ENCODE measurements at regions not wholly inside any gene's neighbourhood (a gene's known extent, or its start where the extent isn't known, plus 50 kb on each side); places are given as distances from the start of the nearest gene placed in this dataset.
"Not testable (repeated sequence)": the region's sequence is repeated elsewhere in the genome, so short reads cannot be mapped to it uniquely, and the experiment has no call there.

DNA sequence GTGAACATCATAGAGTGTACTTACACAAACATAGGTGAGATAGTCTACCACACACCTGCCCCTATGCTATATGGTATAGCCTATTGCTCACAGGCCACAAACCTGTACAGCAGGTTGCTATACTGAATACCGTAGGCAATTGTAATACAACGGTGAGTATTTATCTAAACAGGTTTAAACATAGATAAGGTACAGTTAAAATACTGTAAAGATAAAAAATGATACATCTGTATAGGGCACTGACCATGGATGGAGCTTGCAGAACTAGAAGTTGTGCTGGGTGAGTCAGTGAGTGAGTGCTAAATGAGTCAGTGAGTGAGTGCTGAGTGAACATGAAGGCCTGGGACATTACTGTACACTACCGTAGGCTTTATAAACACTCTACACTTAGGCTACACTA lies 267.0 kb upstream of the HS6ST1 start:
- DNase-seq = no peak

DNA sequence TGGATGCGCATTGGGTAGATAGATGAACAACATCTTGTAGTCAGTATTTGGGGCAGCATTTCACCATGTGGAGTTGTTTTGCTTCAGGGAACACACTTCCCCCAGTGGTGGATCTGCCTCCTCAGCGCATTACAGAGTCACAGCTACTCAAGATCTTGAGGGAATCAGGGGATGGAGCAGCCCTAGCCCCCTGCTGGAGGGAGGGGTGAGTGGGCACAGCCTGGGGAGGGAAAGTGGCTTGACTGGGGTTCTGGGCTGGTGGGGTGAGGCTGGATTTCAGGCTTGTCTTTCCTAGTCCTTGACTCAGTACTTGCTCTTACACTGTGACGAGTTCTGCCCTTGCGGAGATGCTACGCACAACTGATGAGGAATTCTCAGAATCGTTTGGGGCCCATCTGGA lies 271.0 kb upstream of the HS6ST1 start:
- DNase-seq = no peak

DNA sequence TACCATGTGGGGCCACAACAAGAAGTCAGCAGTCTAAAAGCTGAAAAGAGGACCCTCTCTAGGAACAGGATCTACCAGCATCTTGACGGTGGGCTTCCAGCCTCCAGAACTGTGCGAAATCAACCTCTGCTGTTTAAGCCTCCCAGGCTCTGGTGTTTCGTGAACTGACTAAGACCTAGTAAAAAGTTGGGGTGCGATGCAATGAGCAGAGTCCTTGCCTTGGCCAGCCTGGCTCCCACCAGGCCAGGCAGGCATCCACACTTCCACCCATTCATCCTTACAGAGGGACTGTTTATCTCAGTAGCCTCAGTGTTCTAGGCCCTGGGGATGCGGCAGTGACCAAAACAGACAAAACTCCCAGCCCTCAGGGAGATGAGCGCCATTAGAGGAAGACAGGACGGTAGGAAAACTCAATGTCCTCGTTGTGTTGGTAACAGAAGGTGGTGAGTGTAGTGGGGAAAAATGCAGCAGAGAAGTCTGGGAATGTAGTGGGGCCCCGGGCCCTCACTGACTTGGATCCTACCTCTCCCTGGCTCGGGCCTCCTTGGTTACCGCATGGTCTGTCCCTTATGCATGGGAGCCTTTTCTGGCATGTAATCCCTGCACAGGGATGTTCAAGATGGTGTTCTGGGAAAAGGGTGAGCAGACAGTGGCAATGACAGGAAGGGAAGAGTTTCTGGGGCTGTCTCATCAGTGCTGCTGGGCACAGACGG lies 271.8 kb upstream of the HS6ST1 start:
- DNase-seq = no peak

DNA sequence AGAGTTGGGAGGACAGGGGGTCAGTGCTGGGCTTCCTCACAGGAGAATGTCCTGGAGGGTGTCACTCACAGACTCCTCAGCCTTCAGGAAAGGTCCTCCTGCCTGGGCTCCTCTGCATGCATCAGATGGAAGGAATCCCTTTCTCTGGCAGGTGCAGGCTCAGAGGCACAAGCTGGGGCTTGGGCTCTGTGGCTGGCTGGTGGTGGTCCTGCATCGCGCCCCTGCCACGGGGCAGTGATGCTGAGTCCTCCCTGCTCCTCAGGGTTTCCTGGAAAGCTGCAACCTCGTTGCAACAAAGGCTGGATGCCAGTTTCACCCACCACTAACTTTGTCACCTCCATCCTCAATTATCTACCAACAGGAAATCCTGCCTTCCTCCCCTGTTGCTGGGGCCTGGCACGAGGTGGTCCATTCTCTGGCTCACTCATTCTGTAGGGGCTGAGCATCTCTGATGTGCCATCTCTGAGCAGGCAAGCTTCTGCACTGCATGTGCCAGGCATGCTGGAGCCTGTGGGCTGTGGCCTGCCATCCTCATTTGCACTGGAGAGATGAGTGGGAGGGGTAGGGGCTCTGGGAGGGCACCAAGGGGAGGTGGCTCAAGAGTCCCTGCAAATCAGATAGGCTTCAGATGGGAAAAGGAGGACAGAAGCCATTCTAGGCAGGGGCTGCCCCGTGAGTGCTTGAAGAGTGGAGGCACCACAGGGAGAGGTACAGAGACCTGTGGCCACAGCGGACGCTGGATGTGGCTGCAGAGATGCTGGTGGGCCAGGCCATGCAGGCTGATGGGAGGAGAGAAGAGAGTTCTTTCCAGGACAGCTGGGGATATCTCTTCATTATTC lies 272.6 kb upstream of the HS6ST1 start:
- DNase-seq = no peak

DNA sequence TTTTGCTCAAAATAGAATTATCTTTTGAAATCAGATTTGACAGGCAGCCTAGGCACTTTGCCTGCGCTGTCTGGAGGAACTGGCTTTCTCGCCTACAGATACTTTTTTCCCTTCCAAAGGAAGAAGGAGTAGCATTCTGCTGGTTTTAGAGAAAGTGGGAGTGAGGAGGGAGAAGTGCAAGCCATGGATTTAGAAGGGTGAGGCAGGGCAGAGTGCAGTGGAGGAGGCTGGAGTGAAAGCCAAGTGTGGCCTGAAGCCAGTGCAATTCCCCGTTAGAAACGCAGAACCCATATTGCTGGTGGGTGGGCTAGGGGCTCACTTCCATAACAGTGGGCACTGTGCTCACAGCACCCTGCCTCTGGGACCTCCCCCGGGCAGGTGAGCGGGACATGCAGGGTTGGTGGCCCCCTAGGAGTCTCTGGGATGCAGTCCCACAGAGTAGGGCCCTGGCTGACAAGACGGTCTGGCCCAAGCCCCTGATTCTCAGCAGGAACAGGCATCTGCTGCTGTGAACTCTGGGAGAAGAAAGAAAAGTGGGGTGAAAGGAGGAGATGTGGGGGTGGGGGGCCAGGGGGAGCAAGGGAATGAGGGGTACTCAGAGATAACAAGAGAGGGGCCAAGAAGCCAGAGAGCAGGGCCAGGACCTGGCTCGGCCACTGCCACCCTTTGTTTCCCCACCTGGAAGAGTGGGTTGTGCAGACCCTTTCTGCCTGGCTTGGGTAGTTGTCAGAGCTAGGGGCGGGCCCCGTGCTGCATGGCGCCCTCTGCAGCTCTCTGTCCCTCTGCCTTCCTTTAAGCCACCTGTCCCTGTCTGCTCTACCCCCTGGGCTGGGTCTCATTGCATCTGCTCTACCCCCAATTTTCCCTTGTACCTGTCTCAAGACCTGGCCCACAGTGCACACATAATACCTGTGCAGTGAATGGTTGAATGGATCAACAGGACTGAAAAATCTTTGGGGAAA lies 273.5 kb upstream of the HS6ST1 start:
- no peak for DNase-seq

DNA sequence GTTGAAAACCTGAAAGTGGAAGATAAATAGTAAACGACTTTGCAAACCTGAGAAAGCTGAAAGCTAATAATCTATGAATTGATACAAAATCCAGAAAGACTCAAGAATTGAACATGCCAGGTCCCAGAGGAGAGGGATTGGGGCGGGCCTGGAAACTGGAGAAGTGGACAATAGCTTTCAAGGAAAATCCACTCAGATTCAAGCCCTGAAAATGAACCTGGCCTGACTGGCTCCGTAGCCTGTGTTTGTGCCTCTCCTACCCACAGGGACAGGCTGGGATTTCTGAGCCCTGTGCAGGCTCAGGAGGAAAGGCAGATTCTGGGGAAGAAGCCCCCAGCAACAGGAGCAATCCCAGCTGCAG lies 274.8 kb upstream of the HS6ST1 start:
- no peak for DNase-seq

DNA sequence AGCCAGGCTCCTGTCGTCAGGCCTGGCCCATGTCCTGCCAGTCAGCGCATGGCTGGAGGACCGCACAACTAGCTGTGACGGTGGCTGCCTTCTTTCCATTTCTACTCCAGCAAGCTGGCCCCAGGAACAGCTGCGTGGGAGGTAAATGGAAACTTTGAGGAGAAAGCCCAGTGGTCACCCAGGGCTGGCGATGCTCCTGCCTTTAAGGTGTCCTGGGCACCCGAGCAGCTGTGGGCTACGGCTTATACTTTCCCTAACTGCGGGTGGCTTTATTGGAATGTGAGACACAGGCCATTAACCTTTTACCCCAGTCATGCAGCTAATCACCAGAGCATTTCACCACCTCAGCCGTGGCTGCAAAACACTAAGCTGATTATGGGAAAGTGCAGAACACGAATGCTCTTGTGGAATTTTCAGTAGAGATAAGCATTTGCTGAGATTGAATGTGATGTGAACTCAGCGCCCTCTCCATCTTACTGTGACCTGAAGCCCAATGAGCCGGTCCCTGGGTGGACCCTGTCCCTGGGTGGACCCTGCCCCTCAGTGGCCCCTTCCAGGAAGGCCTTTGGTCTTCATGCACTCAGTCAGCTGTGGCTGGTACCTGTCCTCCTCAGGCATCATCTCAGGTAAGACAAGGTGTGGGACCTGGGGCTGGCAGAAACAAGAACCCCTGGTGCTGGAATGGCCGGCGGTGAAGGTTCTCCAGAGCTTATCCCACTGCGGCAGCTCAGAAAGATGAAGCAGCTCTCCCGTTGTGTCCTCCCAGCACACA lies 275.4 kb upstream of the HS6ST1 start:
- no peak for DNase-seq

DNA sequence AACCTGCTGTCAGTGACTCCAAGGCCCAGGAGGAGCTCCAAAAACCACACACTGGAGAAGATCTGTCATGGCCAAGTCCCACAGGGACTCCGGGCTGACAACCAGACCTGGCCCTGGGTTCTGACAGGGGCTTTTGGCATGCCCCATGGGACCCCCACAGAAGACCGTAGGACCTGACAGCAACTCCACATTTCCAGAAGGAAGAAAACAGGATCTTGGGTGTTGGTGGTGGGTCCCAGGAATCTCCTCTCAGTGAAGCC lies 275.9 kb upstream of the HS6ST1 start:
- DNase-seq = no peak

DNA sequence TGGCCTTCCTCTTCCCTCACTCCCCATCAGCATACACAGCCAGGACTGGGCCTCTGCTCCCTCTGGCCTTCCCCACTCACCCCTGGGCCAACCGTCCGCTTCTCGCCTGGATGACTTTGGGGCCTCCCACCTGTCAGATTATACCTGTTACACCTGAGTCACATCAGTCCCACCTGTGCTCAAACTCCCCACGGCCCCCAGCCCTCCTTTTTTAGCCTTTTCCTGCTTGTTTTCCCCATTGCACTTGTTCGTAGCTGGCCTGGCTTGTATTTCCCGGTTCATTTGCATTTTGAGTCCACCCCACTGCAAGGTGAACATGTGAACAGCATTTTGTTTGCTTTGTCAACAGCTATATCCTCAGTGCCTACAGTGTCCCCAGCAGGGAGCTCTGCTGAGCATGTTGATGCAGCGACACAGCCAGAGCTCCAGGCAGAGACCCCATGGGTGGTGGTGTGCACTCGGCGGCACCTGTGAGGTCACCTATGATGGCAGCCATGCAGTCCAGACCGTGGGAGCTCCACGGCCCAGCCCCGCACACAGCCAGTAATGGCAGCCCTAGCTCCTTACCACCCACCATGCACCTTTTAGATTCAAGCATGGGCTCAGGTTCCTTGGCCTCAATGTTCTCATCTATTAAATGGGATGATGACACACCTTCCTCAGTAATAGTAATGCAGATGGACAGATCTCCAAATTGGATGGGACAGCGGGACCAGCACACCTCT lies 276.4 kb upstream of the HS6ST1 start:
- no peak for DNase-seq

DNA sequence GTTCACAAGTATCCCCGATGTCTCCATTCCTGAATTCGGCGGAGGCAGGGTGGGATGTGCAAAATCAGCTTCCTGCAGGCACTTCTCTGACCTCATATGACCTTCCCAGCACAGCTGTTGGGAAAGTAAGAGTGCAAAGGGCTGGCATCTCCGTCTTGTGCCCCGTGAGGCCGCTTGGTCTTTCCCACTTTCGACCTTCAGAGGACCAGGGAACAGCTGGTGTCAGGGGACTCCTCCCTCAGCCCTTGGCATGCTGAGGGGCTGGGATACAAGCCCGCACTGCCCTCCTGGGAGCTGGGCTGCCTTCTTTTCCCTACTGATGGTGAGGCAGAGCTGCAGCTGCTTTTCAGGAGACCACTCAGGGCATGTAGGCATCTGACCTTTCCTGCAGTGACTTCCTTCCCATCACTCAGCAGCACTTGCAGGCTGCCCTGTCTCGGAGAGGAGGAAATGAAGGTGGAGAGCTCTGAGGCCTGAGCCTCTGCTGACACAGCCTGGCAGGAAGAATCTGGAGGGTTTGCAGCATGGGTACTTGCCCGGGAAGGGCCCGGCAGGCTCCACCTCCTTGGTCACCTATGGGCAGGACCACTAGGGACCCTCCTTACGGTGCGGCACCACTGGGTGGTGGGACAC lies 277.2 kb upstream of the HS6ST1 start:
- DNase-seq = no peak

DNA sequence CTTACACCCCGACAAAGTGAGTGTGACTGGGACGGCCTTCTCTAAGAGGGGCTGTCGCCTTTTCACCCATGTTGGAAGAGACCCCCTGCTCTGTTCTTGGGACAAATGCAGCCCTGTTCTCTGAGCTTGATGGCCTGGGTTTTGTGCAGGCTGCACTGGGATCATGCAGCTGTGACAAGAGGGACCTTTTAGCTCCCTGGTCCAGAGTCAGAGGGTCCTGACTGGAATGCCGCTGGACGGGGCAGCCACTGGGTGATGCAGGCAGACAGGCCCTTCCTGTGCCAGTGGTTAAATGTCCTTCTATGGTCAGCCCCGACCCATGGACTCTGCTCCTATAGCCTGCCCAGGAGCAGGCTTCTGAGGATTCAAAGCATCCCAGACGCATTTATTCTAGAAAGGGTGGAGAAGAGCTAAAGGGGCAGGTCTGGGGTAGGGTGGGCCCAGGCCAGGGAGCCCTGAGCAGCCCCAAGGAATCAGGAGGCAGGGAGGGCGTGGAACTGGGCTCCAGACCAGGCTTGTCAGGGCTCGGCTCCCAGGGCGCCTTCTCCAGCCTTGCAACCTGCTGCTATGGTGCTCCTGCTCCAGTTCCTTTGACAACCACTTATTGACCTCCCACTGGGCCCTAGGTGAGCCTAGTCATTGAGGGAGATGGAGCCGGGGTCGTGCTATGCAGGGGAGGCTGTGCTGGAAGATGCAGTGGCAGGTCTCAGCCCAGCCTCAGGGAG lies 277.9 kb upstream of the HS6ST1 start:
- DNase-seq = no peak

DNA sequence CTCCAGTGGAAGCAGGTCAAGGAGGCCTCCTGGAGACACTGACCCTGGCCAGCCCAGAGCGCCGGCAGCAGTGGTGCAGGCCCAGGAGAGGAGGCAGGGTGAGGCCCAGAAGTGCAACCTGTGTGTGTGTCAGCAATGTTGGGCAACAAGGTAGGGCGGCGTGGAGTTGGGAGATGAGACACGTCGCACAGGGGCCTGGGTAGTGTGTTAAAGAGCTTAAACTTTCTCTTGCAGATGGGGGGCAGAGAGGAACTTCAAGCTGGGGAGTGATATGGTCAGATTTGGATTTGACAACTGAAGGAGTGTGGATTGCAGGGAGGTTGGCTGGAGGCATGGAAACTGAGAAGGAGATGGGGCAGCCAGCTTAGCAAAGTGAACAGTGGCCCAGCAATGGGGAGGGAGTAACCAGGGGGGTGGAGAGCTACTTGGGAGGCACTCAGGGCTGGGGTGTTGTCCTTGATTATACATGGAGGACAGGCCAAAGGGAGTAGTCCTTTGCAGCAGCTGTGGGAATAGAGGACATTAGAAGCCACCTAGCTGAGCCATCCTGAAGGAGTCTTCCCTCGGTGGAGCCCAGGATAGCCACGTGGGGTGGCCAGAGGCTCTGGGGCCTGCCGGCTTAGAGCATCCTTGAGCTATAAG lies 278.6 kb upstream of the HS6ST1 start:
- DNase-seq = no peak

DNA sequence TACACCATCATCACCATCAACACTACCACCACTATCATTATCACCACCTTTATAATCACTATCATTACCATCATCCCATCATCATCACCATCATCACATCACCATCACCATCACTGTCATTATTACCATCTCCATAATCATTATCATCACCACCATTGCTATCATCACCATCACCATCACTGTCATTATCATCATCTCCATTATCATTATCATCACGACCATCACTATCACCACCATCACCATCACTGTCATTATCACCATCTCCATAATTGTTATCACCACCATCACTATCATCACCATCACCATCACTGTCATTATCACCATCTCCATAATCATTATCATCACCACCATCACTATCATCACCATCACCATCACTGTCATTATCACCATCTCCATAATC lies 279.6 kb upstream of the HS6ST1 start:
- DNase-seq = not testable (repeated sequence)

DNA sequence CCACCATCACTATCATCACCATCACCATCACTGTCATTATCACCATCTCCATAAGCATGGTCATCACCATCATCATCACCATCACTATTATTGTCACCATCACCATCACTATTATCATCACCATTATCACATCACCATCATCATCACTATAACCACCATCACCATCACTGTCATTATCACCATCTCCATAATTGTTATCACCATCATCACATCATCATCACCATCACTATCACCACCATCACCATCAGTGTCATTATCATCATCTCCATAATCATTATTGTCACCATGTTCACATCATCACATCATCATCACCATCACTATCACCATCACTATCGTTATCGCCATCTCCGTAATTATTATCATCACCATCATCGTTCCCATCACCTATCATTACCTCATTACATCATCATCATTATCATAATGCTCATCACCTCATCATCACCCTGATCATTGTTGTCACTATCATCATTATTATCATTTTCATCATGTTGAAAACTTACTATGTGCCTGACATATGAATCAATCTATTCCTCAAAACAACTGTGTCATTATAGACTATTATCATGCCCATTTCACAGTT lies 280.3 kb upstream of the HS6ST1 start:
- no peak for DNase-seq

DNA sequence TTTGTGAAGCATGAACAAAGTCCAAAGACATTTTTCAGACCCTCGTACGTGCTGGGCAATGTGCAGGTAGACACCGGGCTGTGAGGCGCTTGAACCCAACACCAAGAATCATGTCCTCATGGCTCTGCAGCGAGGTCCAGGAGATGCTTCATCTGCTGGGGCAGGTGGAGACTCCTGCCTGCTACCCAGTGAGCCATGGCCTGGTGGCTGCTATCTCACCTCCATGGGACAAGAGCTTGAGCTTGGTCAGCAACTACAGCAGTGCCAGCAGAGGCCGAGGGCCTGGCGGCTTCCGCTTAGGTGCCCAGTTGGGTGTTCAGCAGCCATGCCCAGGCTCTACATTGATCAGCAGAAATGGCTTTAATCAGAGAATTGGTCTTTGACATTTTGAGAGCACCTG lies 281.0 kb upstream of the HS6ST1 start:
- DNase-seq = no peak

DNA sequence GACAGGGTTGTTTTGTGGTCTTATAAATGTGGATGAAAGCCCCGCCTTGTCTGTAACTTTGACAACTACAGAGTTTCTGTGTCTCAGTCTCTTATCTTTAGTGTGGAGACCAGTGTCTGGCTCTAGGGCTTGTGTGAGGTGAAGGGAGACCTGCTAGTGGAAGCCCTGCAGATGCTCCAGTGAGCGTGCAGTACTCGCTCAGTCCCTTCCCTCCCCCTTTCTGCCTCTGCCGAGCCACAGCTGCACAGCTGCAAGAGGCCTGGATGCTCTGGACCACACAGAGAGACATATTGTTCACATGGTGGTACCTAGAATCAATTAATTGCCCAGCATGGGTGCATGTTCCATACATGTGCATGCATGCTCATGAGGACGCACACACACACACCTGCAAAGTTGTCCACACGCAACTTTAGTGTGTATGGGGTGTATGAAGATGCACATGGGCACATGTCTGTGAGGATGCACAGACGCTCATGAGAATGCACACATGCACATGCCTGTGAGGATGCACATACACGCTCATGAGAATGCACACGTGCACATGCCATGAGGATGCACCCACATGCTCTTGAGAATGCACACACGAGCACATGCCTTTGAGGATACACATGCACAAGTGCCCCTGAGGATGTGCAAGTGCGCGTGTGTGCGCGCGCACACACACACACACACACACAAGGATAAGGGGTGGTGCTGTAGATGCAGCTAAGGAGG lies 282.1 kb upstream of the HS6ST1 start:
- DNase-seq = no peak

DNA sequence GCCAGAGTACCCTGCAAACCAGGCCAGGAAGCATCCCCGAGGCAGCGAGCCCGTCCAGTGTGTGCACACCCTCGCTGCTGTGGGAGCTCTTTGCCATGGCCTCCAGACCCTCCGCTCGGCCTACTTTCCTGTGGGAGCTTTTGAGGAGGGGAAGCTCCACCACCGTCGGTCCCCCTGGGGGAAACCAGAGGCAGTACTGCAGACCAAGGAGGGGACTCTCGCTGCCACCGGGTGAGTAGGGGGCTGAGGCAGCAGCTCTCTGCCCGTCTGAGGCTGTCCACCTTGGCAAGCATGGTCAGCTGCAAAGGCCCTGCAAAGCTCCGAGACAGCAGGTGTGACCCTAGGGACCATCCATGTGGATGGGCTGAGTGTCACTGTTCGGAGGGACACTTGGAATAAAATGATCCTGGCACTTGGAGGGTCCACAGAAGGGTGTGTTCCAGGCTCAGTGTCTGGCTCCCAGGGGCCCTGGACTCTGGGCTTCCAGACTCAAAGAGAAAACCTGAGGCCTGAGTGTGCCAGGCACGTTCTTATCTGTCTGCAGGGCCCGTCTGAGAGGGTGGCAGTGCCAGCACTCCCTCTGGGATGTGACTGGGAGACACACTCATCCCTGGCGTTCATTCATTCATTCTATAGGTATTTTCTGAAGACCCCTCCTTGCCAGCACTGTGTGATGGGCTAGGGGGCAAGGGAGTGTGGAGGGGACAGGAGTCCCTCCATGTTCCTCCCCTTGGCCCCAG lies 282.8 kb upstream of the HS6ST1 start:
- no peak for DNase-seq

DNA sequence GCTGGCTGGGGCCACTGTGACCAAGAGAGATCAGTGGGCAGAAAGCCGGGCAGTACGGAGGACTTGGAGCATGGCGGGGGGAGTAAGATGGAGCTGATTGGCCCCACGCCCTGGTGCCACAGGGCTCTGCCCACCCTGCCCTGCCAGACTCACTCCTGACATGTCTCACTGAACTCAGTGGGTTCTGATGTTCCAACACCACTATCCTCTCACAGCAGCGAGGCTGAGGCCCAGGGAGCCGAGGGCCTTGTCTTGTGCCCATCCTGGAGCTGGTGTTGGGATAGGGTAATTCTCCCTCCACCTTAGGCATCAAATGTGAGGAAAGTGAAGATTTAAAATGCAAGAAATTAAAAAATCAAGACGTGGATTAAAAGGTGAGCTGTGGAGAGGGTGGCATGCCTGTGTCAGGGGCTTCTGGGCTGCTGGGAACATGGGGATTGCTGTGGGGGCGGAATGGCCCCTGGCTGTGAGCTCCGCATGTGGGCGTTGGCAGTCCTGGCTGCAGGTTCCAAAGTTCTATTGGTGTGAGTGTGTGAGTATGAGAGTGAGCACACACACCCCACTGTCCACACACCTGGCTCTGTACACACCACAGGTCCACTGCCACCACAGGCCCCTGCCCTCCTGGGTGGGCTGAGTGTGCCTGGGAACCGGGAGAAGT lies 283.5 kb upstream of the HS6ST1 start:
- DNase-seq = no peak
